ENCODE measurements at regions not wholly inside any gene's neighbourhood (a gene's known extent, or its start where the extent isn't known, plus 50 kb on each side); places are given as distances from the start of the nearest gene placed in this dataset.
A peak's percentile ranks its signal among the peaks of the same experiment; 100 is the strongest.

DNA sequence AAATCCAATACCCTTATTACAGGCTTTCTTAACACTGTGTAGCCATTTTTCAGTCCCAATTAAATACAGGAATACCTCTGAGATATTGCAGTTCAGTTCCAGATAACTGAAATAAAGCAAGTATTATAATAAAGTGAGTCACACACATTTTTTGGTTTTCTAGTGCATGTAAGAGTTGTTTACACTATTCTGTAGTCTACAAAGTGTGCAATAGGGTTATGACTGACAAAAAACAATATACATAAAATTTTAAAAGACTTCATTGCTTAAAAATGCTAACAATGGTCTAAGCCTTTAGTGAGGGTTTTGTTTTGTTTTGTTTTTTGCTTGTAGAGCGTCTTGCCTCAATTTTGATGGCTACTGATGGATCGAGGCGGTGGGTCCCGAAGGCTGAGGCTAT lies 434.4 kb upstream of the NBEA start:
- H4K91ac ChIP-seq (ENCODE audit: low read depth, low read length) = no peak overlapping the region
- H2BK12ac ChIP-seq (ENCODE audit: low read length) = no peak overlapping the region
- no CpG with 5 or more reads among the region's 4 CpGs for WGBS (ENCODE audit: extremely low coverage, insufficient coverage, insufficient read length)
- no peak overlapping the region for H3K14ac ChIP-seq (ENCODE audit: low read length)
- no peaks in the 10 kb centered on the region for H3K27me3 ChIP-seq (ENCODE audit: insufficient read depth, low read length)
- no peak overlapping the region for H2AK5ac ChIP-seq (ENCODE audit: low read length)
- no peaks in the 10 kb centered on the region for H3K9me3 ChIP-seq (ENCODE audit: insufficient read depth, low read depth, low read length)
- H2AFZ ChIP-seq (ENCODE audit: insufficient read depth, low read length, poor library complexity) = no peak overlapping the region
- no peak overlapping the region for H3K4ac ChIP-seq (ENCODE audit: low read depth, low read length)
- no peak overlapping the region for H4K8ac ChIP-seq (ENCODE audit: low read depth, low read length)
- no peaks in the 10 kb centered on the region for H3K36me3 ChIP-seq (ENCODE audit: control insufficient read depth in 1 of 2, insufficient read depth in 2 of 2, low read length in 2 of 2)
- H3K79me2 ChIP-seq (ENCODE audit: control insufficient read depth, insufficient read depth, low read length, poor library complexity) = no peaks in the 10 kb centered on the region
- no peak overlapping the region for H4K12ac ChIP-seq (ENCODE audit: low read depth, low read length)
- no peak overlapping the region for H3K9ac ChIP-seq (ENCODE audit: low read length)
- no peak overlapping the region for H3K27ac ChIP-seq (ENCODE audit: low read depth, low read length)
- no peaks in the 10 kb centered on the region for H3K4me1 ChIP-seq (ENCODE audit: control insufficient read depth in 1 of 2, insufficient read depth in 2 of 2, low read length in 2 of 2)
- H3K18ac ChIP-seq (ENCODE audit: low read length) = no peak overlapping the region
- H3K4me2 ChIP-seq (ENCODE audit: low read length) = no peak overlapping the region
- no peaks in the 10 kb centered on the region for H3K79me1 ChIP-seq (ENCODE audit: low read length)
- H3K23ac ChIP-seq (ENCODE audit: low read length) = no peak overlapping the region
- no peak overlapping the region for H2BK5ac ChIP-seq (ENCODE audit: low read depth, low read length, poor library complexity)
- H3K4me3 ChIP-seq (ENCODE audit: low read depth, low read length) = no peak overlapping the region
- no peak for DNase-seq
- H2BK120ac ChIP-seq (ENCODE audit: insufficient read depth, low read length, poor library complexity) = no peak overlapping the region

DNA sequence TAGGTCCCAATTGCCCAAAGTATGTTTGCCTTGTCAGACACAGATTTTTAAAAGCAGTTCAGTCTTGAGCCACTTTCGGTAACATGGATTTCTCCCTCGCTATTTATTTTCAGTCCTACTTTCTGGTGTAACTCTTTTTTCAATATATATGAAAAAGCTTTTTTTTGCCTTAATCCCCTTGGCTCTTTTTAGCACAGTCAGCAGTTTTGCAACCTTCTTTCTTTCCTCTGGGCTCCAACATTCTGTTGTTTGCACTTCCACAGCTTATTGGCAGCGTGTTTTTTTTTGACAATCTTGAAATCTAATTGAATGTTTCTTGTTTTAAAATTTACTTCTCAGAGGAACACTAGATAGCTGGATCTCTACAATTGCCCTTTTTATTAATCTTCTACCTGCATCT lies 429.3 kb upstream of the NBEA start:
- H3K4me1 ChIP-seq (ENCODE audit: control insufficient read depth in 1 of 2, insufficient read depth in 2 of 2, low read length in 2 of 2) = no peaks in the 10 kb centered on the region
- no peak overlapping the region for H3K23ac ChIP-seq (ENCODE audit: low read length)
- H3K4me3 ChIP-seq (ENCODE audit: low read depth, low read length) = no peak overlapping the region
- no peaks in the 10 kb centered on the region for H3K9me3 ChIP-seq (ENCODE audit: insufficient read depth, low read depth, low read length)
- no CpG with 5 or more reads among the region's 3 CpGs for WGBS (ENCODE audit: extremely low coverage, insufficient coverage, insufficient read length)
- no peak overlapping the region for H3K27ac ChIP-seq (ENCODE audit: low read depth, low read length)
- no peak overlapping the region for H2AFZ ChIP-seq (ENCODE audit: insufficient read depth, low read length, poor library complexity)
- H3K18ac ChIP-seq (ENCODE audit: low read length) = no peak overlapping the region
- H3K27me3 ChIP-seq (ENCODE audit: insufficient read depth, low read length) = no peaks in the 10 kb centered on the region
- no peak overlapping the region for H2BK5ac ChIP-seq (ENCODE audit: low read depth, low read length, poor library complexity)
- no peak overlapping the region for H3K4ac ChIP-seq (ENCODE audit: low read depth, low read length)
- H2AK5ac ChIP-seq (ENCODE audit: low read length) = no peak overlapping the region
- H4K8ac ChIP-seq (ENCODE audit: low read depth, low read length) = no peak overlapping the region
- no peak overlapping the region for H3K9ac ChIP-seq (ENCODE audit: low read length)
- no peak overlapping the region for H4K12ac ChIP-seq (ENCODE audit: low read depth, low read length)
- DNase-seq = no peak
- no peaks in the 10 kb centered on the region for H3K79me2 ChIP-seq (ENCODE audit: control insufficient read depth, insufficient read depth, low read length, poor library complexity)
- H2BK120ac ChIP-seq (ENCODE audit: insufficient read depth, low read length, poor library complexity) = no peak overlapping the region
- H3K79me1 ChIP-seq (ENCODE audit: low read length) = no peaks in the 10 kb centered on the region
- H3K14ac ChIP-seq (ENCODE audit: low read length) = no peak overlapping the region
- H3K36me3 ChIP-seq (ENCODE audit: control insufficient read depth in 1 of 2, insufficient read depth in 2 of 2, low read length in 2 of 2) = no peaks in the 10 kb centered on the region
- H4K91ac ChIP-seq (ENCODE audit: low read depth, low read length) = no peak overlapping the region
- H3K4me2 ChIP-seq (ENCODE audit: low read length) = no peak overlapping the region
- H2BK12ac ChIP-seq (ENCODE audit: low read length) = no peak overlapping the region

DNA sequence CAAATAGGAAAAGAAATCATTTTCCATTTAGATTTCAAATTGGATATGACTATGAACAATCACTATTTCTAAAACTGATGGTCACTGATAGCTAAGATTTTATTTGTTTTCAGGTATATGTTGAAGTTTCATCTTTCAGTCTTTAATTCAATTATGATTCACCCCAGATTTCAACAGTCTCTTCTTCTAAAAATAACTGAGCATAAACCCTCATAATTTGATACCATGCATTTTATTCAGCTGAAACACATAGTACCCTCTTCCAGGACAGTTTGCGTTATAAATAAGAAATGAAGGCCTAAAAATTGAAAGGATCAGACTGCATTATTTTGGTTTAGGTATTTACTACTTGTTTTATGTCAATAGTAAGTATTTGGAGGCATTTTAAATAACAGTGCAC lies 428.5 kb upstream of the NBEA start:
- Histone ChIP-seq H3K9me3 (ENCODE audit: insufficient read depth, low read depth, low read length) (no peaks in the 10 kb centered on the region), H4K91ac (ENCODE audit: low read depth, low read length) (no peak overlapping the region), H3K23ac (ENCODE audit: low read length) (no peak overlapping the region), H3K9ac (ENCODE audit: low read length) (no peak overlapping the region), H3K36me3 (ENCODE audit: control insufficient read depth in 1 of 2, insufficient read depth in 2 of 2, low read length in 2 of 2) (no peaks in the 10 kb centered on the region), H2AFZ (ENCODE audit: insufficient read depth, low read length, poor library complexity) (no peak overlapping the region), H2AK5ac (ENCODE audit: low read length) (no peak overlapping the region), H3K79me2 (ENCODE audit: control insufficient read depth, insufficient read depth, low read length, poor library complexity) (no peaks in the 10 kb centered on the region), H4K8ac (ENCODE audit: low read depth, low read length) (no peak overlapping the region), H3K27me3 (ENCODE audit: insufficient read depth, low read length) (no peaks in the 10 kb centered on the region), H3K27ac (ENCODE audit: low read depth, low read length) (no peak overlapping the region), H3K79me1 (ENCODE audit: low read length) (no peaks in the 10 kb centered on the region), H3K4ac (ENCODE audit: low read depth, low read length) (no peak overlapping the region), H3K4me3 (ENCODE audit: low read depth, low read length) (no peak overlapping the region), H2BK5ac (ENCODE audit: low read depth, low read length, poor library complexity) (no peak overlapping the region), H3K18ac (ENCODE audit: low read length) (no peak overlapping the region), H3K14ac (ENCODE audit: low read length) (no peak overlapping the region), H2BK12ac (ENCODE audit: low read length) (no peak overlapping the region), H2BK120ac (ENCODE audit: insufficient read depth, low read length, poor library complexity) (no peak overlapping the region), H4K12ac (ENCODE audit: low read depth, low read length) (no peak overlapping the region), H3K4me1 (ENCODE audit: control insufficient read depth in 1 of 2, insufficient read depth in 2 of 2, low read length in 2 of 2) (no peaks in the 10 kb centered on the region), H3K4me2 (ENCODE audit: low read length) (no peak overlapping the region)
- no CpG with 5 or more reads among the region's 1 CpG for WGBS (ENCODE audit: extremely low coverage, insufficient coverage, insufficient read length)
- DNase-seq = no peak

DNA sequence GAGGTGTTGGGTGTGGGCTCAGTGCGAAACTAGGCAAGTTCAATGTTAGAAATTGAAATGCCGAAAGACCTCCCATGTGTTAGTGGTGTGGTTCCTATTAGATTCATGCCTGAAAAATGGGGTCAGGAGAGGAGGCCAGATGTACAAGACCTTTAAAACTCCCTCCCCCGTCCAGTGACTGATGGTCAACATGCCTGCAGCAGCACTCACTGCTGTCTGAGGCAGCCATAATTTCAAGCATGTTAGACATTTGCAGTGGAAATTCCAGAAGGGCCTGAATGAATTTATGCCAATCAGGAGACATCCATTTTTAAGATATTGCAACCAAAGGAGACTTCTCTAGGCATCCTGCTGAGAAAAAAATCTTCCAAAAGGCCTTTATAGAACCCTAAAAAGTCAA lies 426.9 kb upstream of the NBEA start:
- no peak overlapping the region for H2BK120ac ChIP-seq (ENCODE audit: insufficient read depth, low read length, poor library complexity)
- H3K4me2 ChIP-seq (ENCODE audit: low read length) = no peak overlapping the region
- no peak overlapping the region for H3K23ac ChIP-seq (ENCODE audit: low read length)
- H3K9ac ChIP-seq (ENCODE audit: low read length) = no peak overlapping the region
- no peak overlapping the region for H3K4ac ChIP-seq (ENCODE audit: low read depth, low read length)
- no peak overlapping the region for H3K18ac ChIP-seq (ENCODE audit: low read length)
- no peak overlapping the region for H3K27ac ChIP-seq (ENCODE audit: low read depth, low read length)
- no peaks in the 10 kb centered on the region for H3K9me3 ChIP-seq (ENCODE audit: insufficient read depth, low read depth, low read length)
- no peaks in the 10 kb centered on the region for H3K4me1 ChIP-seq (ENCODE audit: control insufficient read depth in 1 of 2, insufficient read depth in 2 of 2, low read length in 2 of 2)
- no peaks in the 10 kb centered on the region for H3K79me2 ChIP-seq (ENCODE audit: control insufficient read depth, insufficient read depth, low read length, poor library complexity)
- no CpG with 5 or more reads among the region's 3 CpGs for WGBS (ENCODE audit: extremely low coverage, insufficient coverage, insufficient read length)
- no peaks in the 10 kb centered on the region for H3K27me3 ChIP-seq (ENCODE audit: insufficient read depth, low read length)
- no peak overlapping the region for H2AK5ac ChIP-seq (ENCODE audit: low read length)
- H3K4me3 ChIP-seq (ENCODE audit: low read depth, low read length) = no peak overlapping the region
- no peaks in the 10 kb centered on the region for H3K36me3 ChIP-seq (ENCODE audit: control insufficient read depth in 1 of 2, insufficient read depth in 2 of 2, low read length in 2 of 2)
- H4K12ac ChIP-seq (ENCODE audit: low read depth, low read length) = no peak overlapping the region
- no peak overlapping the region for H4K8ac ChIP-seq (ENCODE audit: low read depth, low read length)
- H3K14ac ChIP-seq (ENCODE audit: low read length) = no peak overlapping the region
- H2AFZ ChIP-seq (ENCODE audit: insufficient read depth, low read length, poor library complexity) = no peak overlapping the region
- H3K79me1 ChIP-seq (ENCODE audit: low read length) = no peaks in the 10 kb centered on the region
- H2BK5ac ChIP-seq (ENCODE audit: low read depth, low read length, poor library complexity) = no peak overlapping the region
- H2BK12ac ChIP-seq (ENCODE audit: low read length) = no peak overlapping the region
- no peak overlapping the region for H4K91ac ChIP-seq (ENCODE audit: low read depth, low read length)
- peak; percentile 60 to 79 for DNase-seq

Data from trophoblast cell (in vitro differentiated cells and primary cell).